T-helper 9 cell (primary cell): ENCODE measurements at regions not wholly inside any gene's neighbourhood (a gene's known extent, or its start where the extent isn't known, plus 50 kb on each side); places are given as distances from the start of the nearest gene placed in this dataset.

Experiments
- DNase-seq: peaks from one replicate; pipeline ENCODE4 v3.0.0-alpha.2; 2020

DNA sequence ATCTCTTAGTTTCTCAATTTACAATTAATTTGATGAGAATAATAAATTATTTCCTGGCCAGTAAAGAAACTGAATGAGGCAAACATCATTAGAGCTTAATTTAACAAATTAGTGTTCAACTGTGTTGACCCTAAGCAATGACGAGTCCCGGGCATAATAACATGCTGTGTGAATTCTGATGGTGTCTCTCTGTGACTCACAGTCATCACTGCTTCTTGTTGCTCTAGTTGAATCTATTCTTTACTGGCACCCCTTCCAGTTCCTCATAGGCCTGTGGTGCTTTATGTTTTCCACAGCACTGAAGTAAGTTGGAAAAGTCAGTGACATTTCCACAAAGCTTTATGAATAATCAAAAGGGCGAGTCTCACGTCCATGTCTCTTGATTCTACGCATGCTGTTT lies 57.7 kb upstream of the SLC7A11 start:
- no peak for DNase-seq

DNA sequence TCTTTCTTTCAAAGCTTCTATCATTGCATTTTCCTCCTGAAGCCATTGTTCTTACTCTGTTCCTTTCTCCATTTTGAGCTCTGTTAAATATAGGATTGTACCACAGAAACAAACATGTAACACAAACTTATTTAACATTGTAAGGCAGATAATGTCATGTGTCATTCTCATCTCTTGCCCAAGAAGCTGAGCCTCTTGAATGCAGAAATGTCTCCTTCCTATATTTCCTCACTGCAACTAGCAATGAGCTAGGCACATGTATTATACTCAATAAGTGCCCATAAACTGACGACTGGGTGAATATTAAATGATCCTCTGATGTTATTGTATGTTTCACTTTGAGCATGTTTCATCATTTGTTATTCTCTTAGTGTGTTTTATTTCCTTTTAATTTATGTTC lies 56.7 kb upstream of the SLC7A11 start:
- DNase-seq = no peak

DNA sequence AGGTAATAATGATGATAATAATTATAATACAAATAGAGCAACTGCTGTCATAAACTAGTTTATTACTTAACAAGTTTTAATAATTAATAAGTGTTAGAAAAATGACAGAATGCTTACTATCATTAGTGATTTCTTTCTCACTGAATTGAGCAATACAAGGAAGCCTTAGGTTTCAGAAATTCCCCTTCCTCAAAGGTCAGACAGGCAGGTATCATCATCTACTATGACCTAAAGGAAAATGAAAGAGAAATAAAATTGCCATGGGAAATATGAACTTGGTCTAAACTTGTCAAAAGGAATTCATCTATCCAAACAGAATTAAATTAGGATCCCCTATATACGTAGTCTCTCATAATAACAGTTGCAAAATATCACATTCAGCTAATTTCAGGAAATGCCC lies 56.3 kb upstream of the SLC7A11 start:
- DNase-seq = no peak

DNA sequence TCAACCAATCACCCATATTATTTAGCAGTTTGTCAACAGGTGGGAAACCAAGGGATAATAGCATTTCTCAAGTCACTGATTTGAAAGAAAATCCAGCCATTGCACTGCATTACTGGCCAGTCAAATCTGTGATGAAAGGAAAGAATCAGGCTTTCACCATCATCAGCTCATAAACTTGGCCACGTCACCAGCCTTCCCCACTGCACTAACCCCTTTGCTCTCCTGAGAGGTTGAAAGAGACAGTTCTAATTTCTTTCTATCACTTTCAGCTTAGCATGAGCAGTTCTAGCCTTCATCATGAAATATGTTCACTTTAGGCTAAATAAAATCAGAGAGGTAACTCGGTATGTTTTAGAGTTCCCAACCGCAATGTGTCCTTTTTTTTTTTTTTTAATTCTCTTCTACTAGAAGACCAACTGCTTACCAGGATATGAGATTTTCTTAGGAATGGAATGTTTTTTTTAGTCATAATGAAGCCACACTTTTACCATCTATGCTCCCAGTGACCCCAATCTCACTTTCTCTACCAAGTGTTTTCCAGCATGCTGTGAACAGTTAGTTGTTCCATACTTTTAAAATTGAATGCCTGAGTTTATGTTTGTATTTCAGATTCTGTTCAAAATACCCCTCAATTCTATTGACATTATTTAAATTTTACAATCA lies 55.7 kb upstream of the SLC7A11 start:
- no peak for DNase-seq

DNA sequence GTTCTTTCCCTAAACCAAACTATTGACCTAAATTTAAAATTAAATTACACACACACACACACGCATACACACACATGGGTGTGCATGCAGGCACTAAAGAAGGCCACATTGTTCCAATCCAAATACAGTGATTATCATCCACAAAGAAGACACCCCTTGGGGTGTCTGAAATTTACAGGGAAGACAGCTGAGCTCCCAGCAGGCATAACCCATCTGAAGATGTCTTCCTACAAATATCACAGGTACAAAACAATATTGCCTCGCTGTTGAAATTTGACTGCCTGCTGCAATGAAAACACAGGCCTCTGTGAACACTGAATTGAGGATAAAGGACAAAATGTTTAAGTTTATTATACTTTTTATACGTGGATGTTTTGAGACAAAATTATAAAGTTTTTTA lies 50.2 kb upstream of the SLC7A11 start:
- DNase-seq = no peak
